H9 (cell line): ENCODE measurements at regions not wholly inside any gene's neighbourhood (a gene's known extent, or its start where the extent isn't known, plus 50 kb on each side); places are given as distances from the start of the nearest gene placed in this dataset.

Experiments used
- DNase-seq: peaks from one replicate; pipeline ENCODE4 v3.0.0-alpha.2; 2017
- H2AFZ ChIP-seq: one replicate; pipeline ENCODE4 v1.6.1; 2013; ENCODE audit warnings: mild to moderate bottlenecking, low read length, control low read depth, moderate library complexity
- H2AK5ac ChIP-seq: 2 replicates; pipeline ENCODE4 v1.6.1; 2013; ENCODE audit warnings: low read length, control low read depth, mixed read lengths; ENCODE audit not compliant: insufficient read length
- H2BK120ac ChIP-seq: one replicate; pipeline ENCODE4 v1.6.1; 2013; ENCODE audit warnings: low read depth, mild to moderate bottlenecking, low read length, control low read depth, inconsistent platforms; ENCODE audit not compliant: poor library complexity, severe bottlenecking
- H2BK12ac ChIP-seq: 2 replicates; pipeline ENCODE4 v1.6.1; 2013; ENCODE audit warnings: low read length, control low read depth, mixed read lengths, low read depth; ENCODE audit not compliant: insufficient read length
- H2BK15ac ChIP-seq: 2 replicates; pipeline ENCODE4 v1.6.1; 2013; ENCODE audit warnings: low read depth, low read length, control low read depth
- H2BK20ac ChIP-seq: one replicate; pipeline ENCODE4 v1.6.1; 2013; ENCODE audit warnings: low read depth, mild to moderate bottlenecking, low read length, control low read depth, inconsistent platforms; ENCODE audit not compliant: poor library complexity, severe bottlenecking
- H2BK5ac ChIP-seq: 2 replicates; pipeline ENCODE4 v1.6.1; 2013; ENCODE audit warnings: low read length, control low read depth, mixed read lengths; ENCODE audit not compliant: insufficient read length
- H3K14ac ChIP-seq: 2 replicates; pipeline ENCODE4 v1.6.1; 2013; ENCODE audit warnings: low read length, control low read depth; ENCODE audit not compliant: insufficient read depth
- H3K18ac ChIP-seq: 2 replicates; pipeline ENCODE4 v1.6.1; 2013; ENCODE audit warnings: low read depth, mild to moderate bottlenecking, mixed read lengths, low read length, control low read depth; ENCODE audit not compliant: insufficient read length
- H3K23ac ChIP-seq: 2 replicates; pipeline ENCODE4 v1.6.1; 2013; ENCODE audit warnings: low read length, control low read depth, mixed read lengths, low read depth; ENCODE audit not compliant: insufficient read length
- H3K23me2 ChIP-seq: 2 replicates; pipeline ENCODE4 v1.6.1; 2013; ENCODE audit warnings: low read depth, mild to moderate bottlenecking, mixed read lengths, low read length, control low read depth; ENCODE audit not compliant: insufficient read length, poor library complexity, severe bottlenecking
- H3K27ac ChIP-seq: 2 replicates; pipeline ENCODE4 v1.5.1; 2013; ENCODE audit warnings: low read length, control low read depth, mixed read lengths, low read depth; ENCODE audit not compliant: insufficient read length
- H3K27me3 ChIP-seq: 2 replicates; pipeline ENCODE4 v1.6.1; 2013; ENCODE audit warnings: low read length, control low read depth, inconsistent platforms; ENCODE audit not compliant: insufficient read depth
- H3K4ac ChIP-seq: 2 replicates; pipeline ENCODE4 v1.6.1; 2013; ENCODE audit warnings: low read depth, mild to moderate bottlenecking, control low read depth, inconsistent platforms, low read length, moderate library complexity
- H3K4me1 ChIP-seq: 2 replicates; pipeline ENCODE4 v1.6.1; 2013; ENCODE audit warnings: low read length, control low read depth, inconsistent platforms; ENCODE audit not compliant: insufficient read depth
- H3K4me2 ChIP-seq: 2 replicates; pipeline ENCODE4 v1.6.1; 2013; ENCODE audit warnings: low read length, control low read depth, mixed read lengths; ENCODE audit not compliant: insufficient read length, insufficient read depth
- H3K56ac ChIP-seq: 2 replicates; pipeline ENCODE4 v1.6.1; 2013; ENCODE audit warnings: low read depth, mild to moderate bottlenecking, mixed read lengths, low read length, control low read depth; ENCODE audit not compliant: insufficient read length
- H3K79me1 ChIP-seq: 2 replicates; pipeline ENCODE4 v1.6.1; 2013; ENCODE audit warnings: low read depth, mild to moderate bottlenecking, moderate library complexity, low read length, control low read depth, inconsistent platforms; ENCODE audit not compliant: insufficient read depth, poor library complexity, severe bottlenecking
- H3K79me2 ChIP-seq: 2 replicates; pipeline ENCODE4 v1.6.1; 2013; ENCODE audit warnings: low read length, control low read depth, inconsistent platforms; ENCODE audit not compliant: insufficient read depth
- H3K9ac ChIP-seq: 2 replicates; pipeline ENCODE4 v1.6.1; 2013; ENCODE audit warnings: low read length, control low read depth, mixed read lengths; ENCODE audit not compliant: insufficient read length; ENCODE audit errors: extremely low read depth
- H3K9me3 ChIP-seq: one replicate; pipeline ENCODE4 v1.6.1; 2013; ENCODE audit warnings: low read depth, low read length, inconsistent platforms; ENCODE audit not compliant: control insufficient read depth
- H3T11ph ChIP-seq: one replicate; pipeline ENCODE4 v1.6.1; 2013; ENCODE audit warnings: mild to moderate bottlenecking, low read length, control low read depth, inconsistent platforms
- H4K20me1 ChIP-seq: one replicate; pipeline ENCODE4 v1.6.1; 2013; ENCODE audit not compliant: control insufficient read depth, insufficient read length, insufficient read depth
- H4K5ac ChIP-seq: 2 replicates; pipeline ENCODE4 v1.6.1; 2013; ENCODE audit warnings: low read depth, mild to moderate bottlenecking, mixed read lengths, low read length, control low read depth; ENCODE audit not compliant: insufficient read length
- H4K8ac ChIP-seq: replicated peaks from 2 replicates; pipeline ENCODE4 v1.6.1; 2013; ENCODE audit warnings: low read length, control low read depth, mixed read lengths, low read depth; ENCODE audit not compliant: insufficient read length
- H4K91ac ChIP-seq: 2 replicates; pipeline ENCODE4 v1.6.1; 2013; ENCODE audit warnings: low read depth, mild to moderate bottlenecking, moderate library complexity, mixed read lengths, low read length, control low read depth; ENCODE audit not compliant: insufficient read length
- H3K27ac Mint-ChIP-seq, 3 experiments: 2 replicates in 2 of 3; 3 replicates in 1 of 3; pipeline ENCODE4 v1.8.0; 2020 to 2021; ENCODE audit warnings: mixed read lengths in 3 of 3, mild to moderate bottlenecking in 1 of 3, moderate library complexity in 1 of 3
- H3K27me3 Mint-ChIP-seq: 2 replicates; pipeline ENCODE4 v1.8.0; 2021; ENCODE audit warnings: low read depth, mild to moderate bottlenecking, moderate library complexity, mixed read lengths
- H3K36me3 Mint-ChIP-seq, 3 experiments: 2 replicates in 2 of 3; 3 replicates in 1 of 3; pipeline ENCODE4 v1.8.0; 2020 to 2021; ENCODE audit warnings: low read depth in 3 of 3, mixed read lengths in 3 of 3; ENCODE audit not compliant: insufficient read depth in 1 of 3
- H3K4me1 Mint-ChIP-seq, 2 experiments: 2 replicates each; pipeline ENCODE4 v1.8.0; 2020; ENCODE audit warnings: mixed read lengths in 2 of 2
- H3K4me3 Mint-ChIP-seq, 2 experiments: 2 replicates in 1 of 2; 3 replicates in 1 of 2; pipeline ENCODE4 v1.8.0; 2020 to 2021; ENCODE audit warnings: mild to moderate bottlenecking in 2 of 2, mixed read lengths in 2 of 2, moderate library complexity in 1 of 2
- H3K9me3 Mint-ChIP-seq, 2 experiments: 2 replicates in 1 of 2; 3 replicates in 1 of 2; pipeline ENCODE4 v1.8.0; 2020; ENCODE audit warnings: mild to moderate bottlenecking in 2 of 2, mixed read lengths in 2 of 2, moderate library complexity in 1 of 2
- WGBS: extraction: QIAGEN DNeasy Blood & Tissue Kit; methylation state at CpG from one replicate; pipeline ENCODE4 v1.1.7; 2013; ENCODE audit warnings: missing lambda C conversion rate, low lambda C conversion rate, mixed read lengths; ENCODE audit not compliant: insufficient read length; ENCODE audit errors: extremely low coverage; 5-methylcytosine and 5-hydroxymethylcytosine counted together
- TF ChIP-seq, protein P1 (sequence below): fragments of 200-600 bp; sonication (generic); conservative IDR thresholded peaks from 3 replicates; pipeline ENCODE4 v1.8.0; 2021; ENCODE audit warnings: antibody characterized with exemption, mild to moderate bottlenecking

DNA sequence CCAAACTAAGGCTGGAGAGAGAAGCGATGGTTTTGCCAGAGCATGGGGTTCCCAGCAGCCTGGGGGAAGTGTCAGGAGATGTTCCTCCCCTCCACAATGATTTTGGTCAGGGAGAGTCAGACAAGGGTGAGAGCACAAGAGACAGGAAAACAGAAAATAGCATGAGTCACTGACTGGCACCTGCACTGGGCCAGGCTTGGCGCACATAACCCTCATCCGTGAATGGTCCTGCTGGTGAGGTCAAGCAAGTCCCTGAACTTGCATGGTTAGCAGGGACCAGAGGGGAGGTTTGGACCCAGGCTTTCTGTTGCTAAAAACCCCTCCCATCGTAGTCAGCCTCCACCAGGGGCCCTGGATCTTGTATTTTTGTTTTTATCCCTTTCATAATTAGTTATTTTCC, 174.5 kb upstream of the MYT1L start:
- Histone ChIP-seq H4K91ac (no peak overlapping the region), H3T11ph (no peak overlapping the region), H3K4me1 (no peaks in the 10 kb centered on the region), H4K8ac (no peak overlapping the region), H3K27ac (no peak overlapping the region), H3K79me2 (no peaks in the 10 kb centered on the region), H3K4ac (no peak overlapping the region), H2AFZ (no peak overlapping the region), H2BK120ac (no peak overlapping the region), H4K20me1 (no peaks in the 10 kb centered on the region), H2BK15ac (no peak overlapping the region), H2BK20ac (no peak overlapping the region), H4K5ac (no peak overlapping the region), H3K18ac (no peak overlapping the region), H3K4me2 (no peak overlapping the region), H2BK12ac (no peak overlapping the region), H2BK5ac (no peak overlapping the region), H3K27me3 (no peaks in the 10 kb centered on the region), H3K14ac (no peak overlapping the region), H3K9ac (no peak overlapping the region), H3K79me1 (no peaks in the 10 kb centered on the region), H3K23ac (no peak overlapping the region), H2AK5ac (no peak overlapping the region), H3K23me2 (no peaks in the 10 kb centered on the region), H3K56ac (no peak overlapping the region), H3K9me3 (peaks cover 14% of the 10 kb centered on the region)
- H3K4me3 Mint-ChIP-seq = no peak overlapping the region
- peaks cover 7% of the 10 kb centered on the region for H3K27me3 Mint-ChIP-seq
- TF ChIP-seq, protein P1, sequence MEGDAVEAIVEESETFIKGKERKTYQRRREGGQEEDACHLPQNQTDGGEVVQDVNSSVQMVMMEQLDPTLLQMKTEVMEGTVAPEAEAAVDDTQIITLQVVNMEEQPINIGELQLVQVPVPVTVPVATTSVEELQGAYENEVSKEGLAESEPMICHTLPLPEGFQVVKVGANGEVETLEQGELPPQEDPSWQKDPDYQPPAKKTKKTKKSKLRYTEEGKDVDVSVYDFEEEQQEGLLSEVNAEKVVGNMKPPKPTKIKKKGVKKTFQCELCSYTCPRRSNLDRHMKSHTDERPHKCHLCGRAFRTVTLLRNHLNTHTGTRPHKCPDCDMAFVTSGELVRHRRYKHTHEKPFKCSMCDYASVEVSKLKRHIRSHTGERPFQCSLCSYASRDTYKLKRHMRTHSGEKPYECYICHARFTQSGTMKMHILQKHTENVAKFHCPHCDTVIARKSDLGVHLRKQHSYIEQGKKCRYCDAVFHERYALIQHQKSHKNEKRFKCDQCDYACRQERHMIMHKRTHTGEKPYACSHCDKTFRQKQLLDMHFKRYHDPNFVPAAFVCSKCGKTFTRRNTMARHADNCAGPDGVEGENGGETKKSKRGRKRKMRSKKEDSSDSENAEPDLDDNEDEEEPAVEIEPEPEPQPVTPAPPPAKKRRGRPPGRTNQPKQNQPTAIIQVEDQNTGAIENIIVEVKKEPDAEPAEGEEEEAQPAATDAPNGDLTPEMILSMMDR = no peak
- DNase-seq = no peak
- H3K9me3 Mint-ChIP-seq = peaks cover 27 to 30% of the 10 kb centered on the region in 2 experiments
- H3K36me3 Mint-ChIP-seq = peaks cover 10 to 26% (median 12%) of the 10 kb centered on the region in 3 experiments
- no CpG with 5 or more reads among the region's 4 CpGs for WGBS
- 0 out of 4 replicates have a peak, but pooled peaks cover 0 to 2% of the 10 kb centered on the region in 2 experiments for H3K4me1 Mint-ChIP-seq
- H3K27ac Mint-ChIP-seq = no peak overlapping the region
